ENCODE measurements at regions not wholly inside any gene's neighbourhood (a gene's known extent, or its start where the extent isn't known, plus 50 kb on each side); places are given as distances from the start of the nearest gene placed in this dataset.
"Not testable (repeated sequence)": the region's sequence is repeated elsewhere in the genome, so short reads cannot be mapped to it uniquely, and the experiment has no call there.

GRCh38 chr5:67850906-67851305, 364.6 kb upstream of the PIK3R1 start:
- not testable (repeated sequence) for TF ChIP-seq CTCF, EZH2 (IDR thresholded peaks at IDR 0.05)

Data from neural progenitor cell (in vitro differentiated cells).